NCI-H2196 (cell line): ENCODE measurements at regions not wholly inside any gene's neighbourhood (a gene's known extent, or its start where the extent isn't known, plus 50 kb on each side); places are given as distances from the start of the nearest gene placed in this dataset.

ENCODE experiments used
- DNase-seq: peaks from one replicate; lab custom pipeline; 2025; ENCODE audit not compliant: unreplicated experiment; lab: John Stamatoyannopoulos, UW

GRCh38 chr3:31004025-31004678, 109.7 kb upstream of the GADL1 start:
- DNase-seq: no peak

DNA sequence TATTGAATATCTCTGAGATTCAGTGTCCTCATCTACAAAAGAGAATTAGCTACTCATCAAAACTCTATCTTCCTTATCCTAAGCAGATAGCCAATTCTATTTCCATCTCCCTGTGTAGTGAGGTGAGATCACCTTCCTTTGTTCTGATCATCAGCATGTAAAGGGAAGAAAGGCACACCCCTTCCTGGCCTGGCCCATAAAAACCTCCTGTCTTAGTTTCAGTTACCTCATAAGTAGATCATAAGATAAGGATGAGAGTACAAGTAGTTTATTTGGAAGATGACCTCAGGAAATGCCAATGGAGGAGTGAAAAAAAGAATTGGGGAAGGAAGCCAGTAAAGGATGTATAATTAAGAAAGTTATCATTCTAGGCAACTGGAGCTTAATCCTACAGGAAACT, 114.5 kb upstream of the GADL1 start:
- DNase-seq: no peak

- no peak for DNase-seq
Measured at GRCh38 chr3:31009881-31010280, 115.4 kb upstream of the GADL1 start.

DNA sequence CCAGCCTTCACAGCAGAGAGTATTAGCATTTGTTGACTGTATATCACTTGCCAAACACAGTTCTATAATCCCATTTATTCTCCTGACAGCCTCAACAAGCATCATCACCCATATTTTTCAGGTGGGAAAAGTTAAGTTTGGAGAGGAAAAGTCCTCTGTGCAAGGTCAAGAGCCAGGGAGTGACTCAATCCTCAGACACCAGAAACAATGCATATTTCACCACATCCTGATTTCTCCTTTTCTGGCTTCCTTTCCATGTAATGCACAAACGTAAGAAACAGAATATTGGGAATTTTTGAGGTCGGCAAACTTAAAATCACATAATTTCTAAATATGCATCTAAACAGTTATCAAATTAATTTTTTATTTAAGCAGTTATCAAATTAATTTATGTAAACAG, 116.0 kb upstream of the GADL1 start:
- no peak for DNase-seq

DNA sequence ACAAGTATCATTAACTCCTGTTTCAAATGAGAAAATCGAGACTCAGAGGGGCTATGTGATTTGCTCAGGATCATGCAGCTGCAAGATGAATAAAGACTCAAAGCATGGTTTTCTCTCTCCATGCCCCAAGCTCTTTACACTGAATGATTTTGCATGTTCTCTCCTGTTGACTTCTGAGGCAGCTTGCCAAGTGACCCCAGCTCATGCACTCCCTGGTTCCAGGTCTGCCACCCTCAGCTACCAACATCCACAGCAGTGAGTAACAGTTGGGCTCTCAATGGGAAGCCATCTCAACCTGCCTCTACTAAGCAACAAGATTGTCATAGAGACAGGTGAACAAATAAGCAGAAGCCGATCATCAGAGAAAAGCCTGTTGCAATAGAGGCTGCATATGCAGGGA, 116.9 kb upstream of the GADL1 start:
- no peak for DNase-seq

DNA sequence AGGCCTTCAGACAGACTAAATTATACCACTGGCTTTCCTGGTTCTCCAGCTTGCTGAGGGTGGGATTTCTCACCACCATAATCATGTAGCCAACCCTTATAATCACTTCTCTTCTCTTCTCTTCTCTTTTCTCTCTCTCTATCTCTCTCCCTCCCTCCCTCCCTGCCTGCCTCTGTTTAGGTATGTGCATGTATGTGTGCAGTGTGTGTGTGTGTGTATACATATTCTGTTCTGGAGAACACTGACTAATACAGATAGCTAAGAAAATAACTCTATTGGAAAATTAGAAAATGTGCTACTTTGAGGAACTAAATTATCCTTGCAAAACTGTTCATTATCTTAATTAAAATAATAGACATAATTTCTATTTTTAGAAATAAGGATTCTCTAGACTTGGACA, 118.6 kb upstream of the GADL1 start:
- DNase-seq: no peak

- no peak for DNase-seq
Measured at GRCh38 chr3:31013843-31014242, 119.4 kb upstream of the GADL1 start.

DNA sequence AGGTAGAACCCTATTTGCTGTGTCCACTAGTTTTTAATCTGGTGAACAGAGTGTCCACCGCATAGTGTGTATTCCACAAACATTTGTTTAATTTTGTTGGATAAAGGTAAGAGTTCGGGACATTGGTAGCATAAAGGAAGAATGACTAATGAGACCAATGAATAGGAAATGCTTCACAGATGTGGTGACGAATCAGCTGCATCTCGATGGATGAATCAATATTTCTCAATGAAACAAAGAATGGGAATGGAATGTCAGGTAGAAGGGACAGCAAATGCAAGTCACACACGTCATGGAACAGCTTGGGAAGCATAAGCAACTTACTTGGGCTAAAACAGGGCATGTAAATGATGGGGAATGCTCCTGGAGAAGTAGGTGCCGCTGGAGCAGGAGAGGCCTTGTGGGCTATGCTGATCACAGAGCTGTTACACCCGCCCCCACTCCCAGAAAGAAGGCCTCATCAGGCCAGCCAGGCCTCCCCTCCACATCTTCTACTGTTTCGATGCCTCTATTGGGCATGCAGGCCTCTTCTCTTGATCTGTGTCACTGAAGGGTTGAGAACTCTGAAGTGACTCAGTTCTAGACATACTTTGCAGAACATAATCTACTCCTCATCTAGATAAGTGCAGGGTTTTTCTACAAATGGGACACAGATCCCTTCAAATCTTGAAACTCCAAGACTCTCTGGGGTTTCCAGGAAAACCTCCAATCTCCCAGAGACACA, 120.0 kb upstream of the GADL1 start:
- no peak for DNase-seq

- DNase-seq: no peak
Measured at GRCh38 chr3:31016196-31016595, 121.7 kb upstream of the GADL1 start.

DNA sequence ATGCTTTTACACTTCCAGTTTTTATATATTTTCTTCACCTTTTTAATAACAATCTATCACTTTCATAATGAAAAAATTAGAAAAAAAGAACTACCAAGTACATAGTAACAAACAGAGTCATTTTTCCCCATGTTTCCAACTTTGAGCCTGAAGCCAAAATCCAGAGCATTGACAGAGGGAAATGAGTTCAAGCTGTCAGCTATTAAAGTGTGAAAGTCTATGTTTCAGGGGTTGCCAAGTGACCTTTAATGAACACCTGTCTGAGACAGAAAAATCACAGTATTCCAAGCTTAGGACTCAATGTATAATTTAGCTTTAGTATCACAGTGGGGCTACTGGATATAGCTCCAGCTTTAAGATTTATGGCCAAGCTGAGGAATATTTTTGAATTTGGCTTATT, 128.3 kb upstream of the GADL1 start:
- DNase-seq: no peak

DNA sequence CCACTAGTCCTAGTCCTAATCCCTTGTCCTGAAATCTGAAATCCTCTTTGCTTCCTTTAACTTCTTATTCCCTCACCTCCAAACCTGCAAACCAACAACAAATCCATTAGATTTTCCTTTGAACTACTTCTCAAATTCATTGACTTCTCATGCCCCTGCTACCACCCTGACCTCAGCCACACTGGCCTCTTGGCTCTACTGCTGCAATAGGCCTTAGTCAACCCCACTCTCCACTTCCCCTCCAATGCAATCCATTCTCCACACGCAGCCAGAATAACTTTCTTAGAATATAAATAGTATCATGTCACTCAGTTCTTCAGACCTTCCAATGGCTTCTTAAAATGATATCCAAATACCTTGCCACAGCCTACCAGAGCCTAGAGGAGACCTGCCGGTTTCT, 131.1 kb upstream of the GADL1 start:
- DNase-seq: no peak

GRCh38 chr3:31027191-31027761, 132.8 kb upstream of the GADL1 start:
- no peak for DNase-seq

DNA sequence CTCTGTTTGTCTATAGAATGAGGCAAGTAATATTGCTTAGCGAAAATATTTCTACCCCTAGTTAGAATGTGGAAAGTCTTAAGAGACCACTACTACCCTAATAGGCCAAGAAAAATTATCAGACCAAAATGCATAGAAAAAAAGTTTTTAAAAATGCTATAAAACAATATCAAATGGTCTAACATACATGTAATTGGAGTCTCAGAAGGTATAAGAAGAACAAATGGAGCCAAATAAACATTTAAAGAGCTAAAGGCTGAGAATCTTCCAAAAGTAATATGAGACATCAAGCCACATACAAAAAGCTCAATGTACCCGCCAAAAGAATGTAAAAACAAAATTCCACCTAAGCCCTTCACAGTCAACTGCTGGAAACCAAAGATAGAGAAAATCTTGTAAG, 133.5 kb upstream of the GADL1 start:
- no peak for DNase-seq

GRCh38 chr3:31028766-31029165, 134.3 kb upstream of the GADL1 start:
- DNase-seq: no peak

- DNase-seq: no peak
Measured at GRCh38 chr3:31029706-31030105, 135.2 kb upstream of the GADL1 start.

DNA sequence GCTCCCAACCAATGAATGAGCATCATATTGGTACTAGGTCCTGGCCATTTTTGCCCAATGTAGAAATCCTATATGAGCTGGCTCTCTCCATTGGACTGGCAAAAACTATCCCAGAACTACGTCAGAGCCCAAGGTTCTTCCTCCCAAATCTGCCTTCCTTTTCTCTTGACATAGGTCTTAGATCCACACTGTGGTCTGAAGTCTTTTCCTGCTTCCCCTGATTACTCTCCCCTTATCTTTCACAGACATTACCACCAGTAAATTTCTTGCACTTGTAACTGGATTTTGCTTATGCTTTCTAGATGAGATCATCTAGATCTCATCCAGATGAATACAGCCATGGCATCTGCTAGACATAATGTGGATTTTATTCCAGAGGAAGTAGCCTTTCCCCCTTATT, 141.2 kb upstream of the GADL1 start:
- DNase-seq: no peak

DNA sequence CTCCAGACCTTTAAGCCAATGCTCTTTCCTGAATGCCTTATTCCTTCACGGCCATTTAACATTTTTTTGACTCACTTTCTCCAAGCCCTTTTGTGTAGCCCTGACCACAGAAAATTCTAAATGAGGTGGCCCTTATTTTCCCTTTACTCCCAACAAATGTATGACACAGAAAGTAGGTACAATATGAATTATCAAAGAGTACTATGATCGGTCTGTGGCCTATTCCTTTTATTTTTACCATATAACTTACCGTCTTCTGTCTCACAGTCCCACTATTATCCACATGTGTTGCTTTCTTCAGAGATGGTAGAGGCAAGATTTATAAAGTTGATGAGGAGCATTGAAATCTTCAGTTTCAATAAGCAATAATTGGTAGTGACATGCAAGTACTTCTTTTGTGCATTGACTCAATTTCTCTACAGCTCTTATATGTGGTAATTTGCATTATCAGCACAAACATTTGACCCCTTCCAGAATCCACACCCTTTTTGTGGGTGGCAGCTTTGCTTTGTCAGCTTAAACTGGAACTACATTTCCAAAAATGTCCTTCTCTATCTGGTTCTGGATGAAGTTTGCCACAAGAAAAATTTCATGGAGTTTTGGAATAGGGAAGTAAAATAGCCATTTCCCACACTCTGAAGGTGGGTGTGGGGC, 143.8 kb upstream of the GADL1 start:
- no peak for DNase-seq

DNA sequence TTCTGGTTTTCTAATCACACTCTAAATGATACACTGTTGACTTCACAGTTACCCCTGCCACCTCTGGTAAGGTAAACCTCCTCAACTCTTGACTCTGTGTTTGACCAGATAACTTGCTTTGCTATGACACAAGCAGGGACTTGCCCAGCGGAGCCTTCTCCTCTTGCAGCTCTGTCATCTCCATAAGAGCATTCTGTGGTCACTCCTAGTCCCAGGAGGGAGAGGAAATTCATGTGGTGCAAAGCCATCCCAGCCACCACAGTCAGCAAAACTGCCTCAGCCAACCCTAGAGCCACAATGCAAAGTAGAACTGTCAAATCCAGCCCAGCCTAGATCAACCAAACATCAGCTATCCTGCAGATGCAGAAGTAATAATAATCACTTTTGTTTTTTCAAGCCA, 144.7 kb upstream of the GADL1 start:
- no peak for DNase-seq

DNA sequence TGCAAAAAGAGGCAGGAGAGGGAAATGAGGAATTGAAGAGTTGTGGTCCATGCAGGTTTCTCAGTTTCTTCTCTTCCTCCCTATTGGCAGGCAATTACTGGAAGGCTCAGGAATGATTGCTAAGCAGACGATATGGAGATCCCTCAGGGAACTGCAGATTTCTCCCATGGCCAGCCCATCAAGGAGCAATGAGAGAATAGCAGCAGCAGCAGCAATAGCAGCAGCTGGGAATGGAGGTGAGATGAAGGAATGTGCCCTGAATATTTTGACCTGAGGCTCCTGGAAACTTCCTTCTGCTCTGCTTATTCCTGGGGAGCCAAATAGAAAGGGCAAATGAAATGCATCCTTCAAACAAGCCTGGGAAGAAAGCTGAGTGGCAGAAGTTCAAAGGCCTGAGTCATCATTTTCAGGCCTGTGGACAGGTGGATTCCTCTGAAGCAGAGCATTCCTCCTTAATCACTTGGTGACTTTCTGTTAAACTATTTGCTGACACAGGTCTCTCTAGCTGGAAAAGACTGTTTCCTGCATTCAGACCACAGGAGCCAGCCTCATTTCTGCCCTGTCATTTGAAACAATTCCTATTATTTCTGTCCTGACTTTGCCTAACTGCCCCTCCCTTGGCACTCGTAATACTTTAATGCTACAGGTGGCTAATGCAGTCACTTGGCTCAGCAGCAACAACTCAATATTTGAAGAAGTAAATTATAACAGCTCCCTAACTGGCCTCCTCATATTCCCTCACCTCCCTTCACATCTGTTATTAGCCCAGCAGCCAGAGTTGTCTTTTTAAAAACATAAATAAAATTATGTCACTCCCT, 146.9 kb upstream of the GADL1 start:
- no peak for DNase-seq

- DNase-seq: no peak
Measured at GRCh38 chr3:31043184-31043819, 148.8 kb upstream of the GADL1 start.

DNA sequence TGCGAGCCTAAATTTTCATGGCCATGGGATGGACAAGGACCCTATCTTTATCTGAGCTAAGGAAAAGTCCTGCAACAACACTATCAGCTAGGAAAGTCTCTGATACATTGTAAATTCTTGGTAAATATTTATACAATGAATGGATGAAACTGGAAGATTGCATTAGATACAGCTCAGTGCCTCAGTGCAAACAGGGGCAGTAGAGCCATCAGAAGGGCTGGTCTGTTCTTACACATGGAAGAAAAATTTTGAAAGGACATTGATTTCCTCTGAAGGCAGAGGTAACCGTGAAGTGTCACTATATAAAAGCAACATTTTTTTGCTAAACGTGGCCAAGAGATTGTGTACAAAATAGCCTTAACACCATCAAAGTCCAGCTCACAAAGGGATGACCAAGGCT, 153.2 kb upstream of the GADL1 start:
- DNase-seq: no peak
